Uterus (tissue), 3 donors: ENCODE measurements at regions not wholly inside any gene's neighbourhood (a gene's known extent, or its start where the extent isn't known, plus 50 kb on each side); places are given as distances from the start of the nearest gene placed in this dataset.

Experiments
- DNase-seq, 2 donors: peaks; one replicate each; pipeline ENCODE4 v3.0.0-alpha.2; 2019 to 2020
- H3K27ac ChIP-seq, 2 donors: fragments of 200-600 bp; sonication (generic); 1 replicate in 1 of 2; 2 replicates in 1 of 2; pipeline ENCODE4 v1.5.1; 2016 to 2018
- H3K27me3 ChIP-seq, 2 donors: fragments of 200-600 bp; sonication (generic); one replicate each; pipeline ENCODE4 v1.5.1; 2018 to 2019; ENCODE audit warnings: control low read depth in 1 of 2
- H3K36me3 ChIP-seq, 2 donors: fragments of 200-600 bp; sonication (generic); one replicate each; pipeline ENCODE4 v1.5.1; 2019; ENCODE audit warnings: control low read depth in 1 of 2
- H3K4me1 ChIP-seq, 2 donors: fragments of 200-600 bp; sonication (generic); one replicate each; pipeline ENCODE4 v1.5.1; 2018 to 2019; ENCODE audit warnings: control low read depth in 1 of 2
- H3K4me3 ChIP-seq, 2 donors: fragments of 200-600 bp; sonication (generic); 1 replicate in 1 of 2; 2 replicates in 1 of 2; pipeline ENCODE4 v1.5.1; 2018 to 2019; ENCODE audit warnings: mild to moderate bottlenecking in 1 of 2
- H3K9me3 ChIP-seq, 2 donors: fragments of 200-600 bp; sonication (generic); one replicate each; pipeline ENCODE4 v1.5.1; 2019; ENCODE audit warnings: control low read depth in 1 of 2
- CTCF ChIP-seq, 4 experiments: fragments of 200-600 bp in 2 of 4; fragments of 450-650 bp in 2 of 4; sonication (generic) in 2 of 4; IDR thresholded peaks; one replicate each; pipeline ENCODE4 v1.5.1; 2016 to 2019; ENCODE audit warnings: antibody characterized with exemption in 4 of 4, mild to moderate bottlenecking in 2 of 4, moderate library complexity in 1 of 4
- POLR2A ChIP-seq, 2 donors: fragments of 450-650 bp; IDR thresholded peaks; one replicate each; pipeline ENCODE4 v1.6.1; 2016; ENCODE audit warnings: antibody characterized with exemption in 2 of 2, mild to moderate bottlenecking in 1 of 2, moderate library complexity in 1 of 2
- intact Hi-C: fragments of 100-400 bp; cut with DNase I; formaldehyde crosslinking; loops from one replicate; pipeline ENCODE4 v1.15.1; 2023; ENCODE audit warnings: low total_unique reads
- donor health status: DM: yes; HTN: yes; CAD: no.

GRCh38 chr6:97438011-97438671, 155.1 kb upstream of the MMS22L start:
- H3K27me3 ChIP-seq = no peaks in the 10 kb centered on the region
- no peaks in the 10 kb centered on the region for H3K36me3 ChIP-seq
- H3K4me1 ChIP-seq = no peaks in the 10 kb centered on the region
- intact Hi-C loops = no loop called here
- H3K4me3 ChIP-seq = no peak overlapping the region
- no peak for DNase-seq
- TF ChIP-seq POLR2A (IDR thresholded peaks at IDR 0.05) = no peak
- no peak for TF ChIP-seq CTCF (IDR thresholded peaks at IDR 0.05)
- no peaks in the 10 kb centered on the region for H3K9me3 ChIP-seq
- no peak overlapping the region for H3K27ac ChIP-seq

DNA sequence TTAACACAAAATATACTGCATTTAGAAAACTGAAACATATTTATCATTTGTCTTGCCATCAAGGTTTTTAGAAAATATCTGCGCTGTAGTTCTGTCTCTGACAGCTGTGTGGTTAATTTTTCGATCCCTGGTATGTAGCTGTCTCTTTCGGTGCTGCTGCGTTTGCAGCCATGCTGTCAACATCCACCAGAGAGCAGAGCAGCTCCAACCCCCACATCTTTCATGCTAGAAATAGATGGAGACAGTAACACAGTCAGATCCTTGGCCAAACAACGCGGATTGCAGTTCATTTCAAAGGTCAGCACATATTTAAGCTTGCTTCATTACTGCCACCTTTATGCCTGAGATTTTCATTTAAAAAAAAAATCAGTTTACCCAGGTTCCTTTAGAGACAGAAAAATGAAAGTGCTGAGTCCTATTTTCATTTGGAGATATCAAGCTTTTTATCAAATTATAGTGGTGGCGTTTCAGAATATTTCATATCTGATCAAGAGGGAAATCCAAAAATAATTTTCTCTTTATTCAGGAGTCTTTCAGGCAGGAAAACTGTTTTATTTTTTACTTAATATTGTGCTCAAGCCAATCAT, 157.7 kb upstream of the MMS22L start:
- no peaks in the 10 kb centered on the region for H3K9me3 ChIP-seq
- TF ChIP-seq POLR2A (IDR thresholded peaks at IDR 0.05) (no peak), CTCF (IDR thresholded peaks at IDR 0.05) (no peak)
- DNase-seq = no peak
- H3K27ac ChIP-seq = no peak overlapping the region
- H3K4me1 ChIP-seq = no peaks in the 10 kb centered on the region
- H3K27me3 ChIP-seq = no peaks in the 10 kb centered on the region
- intact Hi-C loops = no loop called here
- H3K36me3 ChIP-seq = no peaks in the 10 kb centered on the region
- H3K4me3 ChIP-seq = no peak overlapping the region

- no peaks in the 10 kb centered on the region for H3K36me3 ChIP-seq
- no peak overlapping the region for H3K4me3 ChIP-seq
- H3K27ac ChIP-seq = no peak overlapping the region
- H3K4me1 ChIP-seq = no peaks in the 10 kb centered on the region
- intact Hi-C loops = no loop called here
- no peaks in the 10 kb centered on the region for H3K9me3 ChIP-seq
- no peak for DNase-seq
- TF ChIP-seq POLR2A (IDR thresholded peaks at IDR 0.05) (no peak), CTCF (IDR thresholded peaks at IDR 0.05) (no peak)
- no peaks in the 10 kb centered on the region for H3K27me3 ChIP-seq
Measured at GRCh38 chr6:97443408-97444080, 160.5 kb upstream of the MMS22L start.

DNA sequence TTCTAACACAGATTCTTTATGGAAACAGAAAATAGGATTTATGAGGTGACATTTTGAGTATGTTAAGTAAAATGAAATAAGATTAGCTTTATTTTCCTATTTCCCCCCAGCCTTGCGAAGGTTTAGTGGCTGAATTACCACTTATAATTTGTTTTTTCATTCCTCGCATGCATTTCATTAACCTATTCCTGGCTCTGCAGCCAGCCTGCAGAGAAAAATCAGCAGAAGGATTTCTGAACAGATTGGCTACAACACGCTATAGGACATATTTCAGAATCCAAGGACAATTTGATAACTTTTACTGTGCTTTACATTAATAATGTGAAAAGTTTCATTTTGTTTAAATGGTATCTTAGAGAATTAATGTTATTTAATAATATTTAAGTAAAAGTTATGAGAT, 162.4 kb upstream of the MMS22L start:
- no peaks in the 10 kb centered on the region for H3K9me3 ChIP-seq
- no peak overlapping the region for H3K27ac ChIP-seq
- H3K36me3 ChIP-seq = no peaks in the 10 kb centered on the region
- DNase-seq = no peak
- TF ChIP-seq POLR2A (IDR thresholded peaks at IDR 0.05) = no peak
- TF ChIP-seq CTCF (IDR thresholded peaks at IDR 0.05) = no peak
- H3K4me1 ChIP-seq = no peaks in the 10 kb centered on the region
- no peak overlapping the region for H3K4me3 ChIP-seq
- intact Hi-C loops = no loop called here
- no peaks in the 10 kb centered on the region for H3K27me3 ChIP-seq

- Histone ChIP-seq H3K36me3 (no peaks in the 10 kb centered on the region), H3K4me3 (no peak overlapping the region), H3K27ac (no peak overlapping the region), H3K4me1 (no peaks in the 10 kb centered on the region), H3K27me3 (no peaks in the 10 kb centered on the region), H3K9me3 (no peaks in the 10 kb centered on the region)
- intact Hi-C loops = no loop called here
- TF ChIP-seq CTCF (IDR thresholded peaks at IDR 0.05) (no peak), POLR2A (IDR thresholded peaks at IDR 0.05) (no peak)
- DNase-seq = no peak
Measured at GRCh38 chr6:97449444-97449966, 166.5 kb upstream of the MMS22L start.
